ENCODE measurements at regions not wholly inside any gene's neighbourhood (a gene's known extent, or its start where the extent isn't known, plus 50 kb on each side); places are given as distances from the start of the nearest gene placed in this dataset.

- TF ChIP-seq CTCF (conservative IDR thresholded peaks at IDR 0.05), result no peak
- TF ChIP-seq EZH2 (IDR thresholded peaks at IDR 0.05; ENCODE audit: low read depth), result no peak
Observed at GRCh38 chr2:144941743-144942488, 422.0 kb upstream of the ZEB2 start.
